NCI-H128 (cell line): ENCODE measurements at regions not wholly inside any gene's neighbourhood (a gene's known extent, or its start where the extent isn't known, plus 50 kb on each side); places are given as distances from the start of the nearest gene placed in this dataset.

ENCODE experiments used
- DNase-seq: peaks from one replicate; lab custom pipeline; 2025; ENCODE audit not compliant: unreplicated experiment; lab: John Stamatoyannopoulos, UW

GRCh38 chr15:62528505-62528904, 363.4 kb upstream of the C2CD4B start:
- no peak for DNase-seq

- DNase-seq = no peak
Observed at GRCh38 chr15:62532367-62532766, 367.3 kb upstream of the C2CD4B start.

DNA sequence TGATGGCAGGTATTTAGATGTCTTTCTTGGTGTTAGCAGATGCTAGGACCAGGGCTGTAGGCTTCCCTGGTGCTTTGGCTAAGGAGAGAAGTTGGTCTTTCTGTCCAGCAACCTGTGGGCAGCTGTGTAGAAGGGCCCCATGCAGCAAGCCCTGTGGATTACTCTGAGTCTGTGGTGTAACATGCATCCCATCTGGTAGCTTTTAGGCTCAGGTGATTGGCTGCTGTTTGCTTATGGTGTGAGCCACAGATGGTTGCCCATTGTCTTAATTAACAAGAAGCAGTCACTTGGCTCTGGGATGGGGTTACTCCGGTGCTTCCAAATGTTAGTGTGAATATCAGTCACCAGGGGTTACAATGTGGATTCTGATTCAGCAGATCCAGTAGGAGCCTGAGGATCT, 368.6 kb upstream of the C2CD4B start:
- DNase-seq = no peak

GRCh38 chr15:62534996-62535395, 369.9 kb upstream of the C2CD4B start:
- DNase-seq = no peak

DNA sequence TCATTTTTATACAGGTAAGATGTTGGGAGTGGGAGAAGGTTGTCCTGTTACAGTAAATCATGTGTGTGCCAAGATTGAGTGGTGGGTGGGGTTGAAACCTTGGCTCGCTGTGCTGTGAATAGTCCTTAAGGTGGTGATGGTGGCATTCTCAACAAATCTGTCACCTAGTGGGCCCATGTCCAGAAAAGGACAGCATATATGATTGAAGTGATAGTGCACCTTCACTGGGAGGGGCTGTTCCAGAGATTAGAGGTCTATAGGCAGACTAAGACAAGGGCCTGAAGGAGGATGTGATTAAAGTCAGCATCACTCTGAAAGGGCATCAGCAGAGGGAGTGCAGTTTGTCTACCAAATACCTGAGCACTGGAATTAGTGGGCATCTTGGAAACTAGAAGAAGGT, 374.2 kb upstream of the C2CD4B start:
- DNase-seq = no peak

- no peak for DNase-seq
Observed at GRCh38 chr15:62541250-62541649, 376.2 kb upstream of the C2CD4B start.

DNA sequence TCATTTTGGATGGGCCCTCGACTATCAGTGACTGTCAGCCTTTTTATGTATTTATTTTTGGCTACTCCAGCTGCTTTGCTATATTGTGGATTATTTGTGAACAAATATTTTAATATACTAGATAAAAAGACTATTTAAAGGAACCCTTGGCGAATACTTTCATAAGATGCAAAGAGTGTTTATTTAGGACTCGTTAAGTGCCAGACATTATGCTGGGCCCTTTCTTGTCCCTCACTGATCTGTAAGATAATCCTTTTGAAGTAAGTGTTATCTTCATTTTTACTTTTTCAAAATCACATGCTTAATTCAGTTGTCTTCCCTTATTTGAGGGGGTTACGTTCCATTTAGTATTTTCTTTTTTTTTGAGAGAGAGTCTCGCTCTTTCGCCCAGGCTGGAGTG, 376.8 kb upstream of the C2CD4B start:
- no peak for DNase-seq

DNA sequence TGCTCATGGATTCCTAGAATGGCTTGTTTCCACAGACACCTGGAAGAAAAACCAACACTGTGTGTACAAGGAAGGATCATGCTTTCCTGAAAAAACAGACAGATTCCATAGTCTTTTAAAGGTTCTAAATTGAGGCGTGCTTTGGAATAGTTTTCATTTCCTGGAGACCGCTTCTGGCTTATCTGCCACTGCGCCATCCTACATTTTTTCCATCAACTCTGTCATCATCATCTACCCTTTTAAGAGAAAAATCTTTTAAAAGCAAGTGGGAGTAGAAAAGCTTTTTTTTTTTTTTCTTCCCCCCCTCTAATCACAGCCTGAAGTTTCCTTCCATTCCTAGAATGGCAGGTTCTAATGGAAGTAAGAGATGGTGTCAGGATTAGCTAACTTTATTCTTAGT, 379.4 kb upstream of the C2CD4B start:
- no peak for DNase-seq

DNA sequence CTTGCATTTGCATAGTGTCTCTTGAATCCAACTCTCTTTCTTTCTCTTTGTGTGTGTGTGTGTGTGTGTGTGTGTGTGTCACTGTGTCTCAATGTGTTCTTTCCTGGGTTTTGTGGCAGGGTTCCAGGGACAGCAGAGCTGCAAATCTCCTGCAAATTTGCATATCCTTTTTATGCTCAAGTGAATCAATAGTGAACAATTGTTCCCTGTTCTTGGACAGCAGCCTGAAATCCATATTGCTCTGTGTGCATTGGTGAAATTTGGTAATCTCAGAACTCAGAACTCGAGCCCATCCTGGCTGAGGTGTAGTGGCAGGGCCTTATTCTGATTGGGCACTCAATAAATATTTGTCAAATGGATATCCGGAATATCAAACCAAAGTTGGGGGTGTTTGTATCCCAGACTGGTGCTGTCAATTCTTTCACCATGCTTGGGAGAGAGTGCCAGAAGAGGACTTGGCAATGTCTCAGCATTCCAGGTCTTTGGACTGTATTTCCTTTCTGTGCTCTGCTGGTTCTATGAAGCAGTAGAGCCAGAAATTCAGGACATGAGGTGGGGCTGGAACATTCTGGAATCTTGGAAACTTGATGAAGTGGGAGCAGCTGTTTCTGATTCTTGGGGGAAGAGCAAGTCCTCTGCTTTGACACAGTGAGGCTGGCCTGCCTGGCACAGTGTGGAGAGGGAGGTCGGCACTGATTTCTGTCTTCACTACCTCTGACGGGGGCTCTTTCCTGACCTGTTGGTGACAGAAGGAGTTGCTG, 380.6 kb upstream of the C2CD4B start:
- DNase-seq = no peak

DNA sequence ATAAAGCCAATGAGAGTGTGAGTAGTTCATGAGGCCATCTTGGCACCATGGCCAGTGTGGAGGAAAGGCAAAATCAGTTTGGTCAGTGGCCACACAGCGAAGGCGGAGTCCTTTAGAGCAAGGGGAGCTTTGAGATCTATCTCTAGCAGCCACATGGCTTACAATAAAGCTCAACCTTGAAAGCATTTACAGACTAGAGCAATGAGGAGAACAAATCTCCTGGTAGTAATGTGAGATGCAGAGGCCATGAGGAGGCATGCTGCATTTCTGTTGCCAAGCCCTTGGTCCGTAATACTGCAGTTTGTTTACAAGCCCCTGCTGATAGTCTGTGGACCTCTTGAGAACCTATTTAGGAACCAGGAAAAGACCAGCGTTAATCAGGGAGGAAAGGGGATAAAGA, 381.5 kb upstream of the C2CD4B start:
- no peak for DNase-seq

DNA sequence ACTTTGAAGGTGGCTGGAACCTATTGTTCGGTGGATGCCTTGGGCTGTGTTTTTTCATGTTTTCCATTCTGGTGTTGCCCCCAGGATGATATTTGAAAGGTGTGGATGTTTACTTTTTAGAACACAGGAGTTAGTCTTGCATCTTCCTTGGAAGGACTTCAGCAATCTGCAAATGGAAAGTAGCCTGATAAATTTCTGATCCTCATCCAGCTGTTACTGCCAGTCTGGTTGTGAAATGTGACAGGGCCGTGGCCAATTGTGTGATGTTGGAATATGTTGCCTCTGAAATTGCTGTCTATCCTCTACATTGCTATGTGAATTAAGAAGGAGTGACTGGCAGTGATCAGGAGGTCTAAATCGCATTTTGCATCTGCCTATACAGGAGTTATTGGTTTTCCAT, 382.5 kb upstream of the C2CD4B start:
- no peak for DNase-seq

- DNase-seq = no peak
Observed at GRCh38 chr15:62549345-62549970, 384.4 kb upstream of the C2CD4B start.

DNA sequence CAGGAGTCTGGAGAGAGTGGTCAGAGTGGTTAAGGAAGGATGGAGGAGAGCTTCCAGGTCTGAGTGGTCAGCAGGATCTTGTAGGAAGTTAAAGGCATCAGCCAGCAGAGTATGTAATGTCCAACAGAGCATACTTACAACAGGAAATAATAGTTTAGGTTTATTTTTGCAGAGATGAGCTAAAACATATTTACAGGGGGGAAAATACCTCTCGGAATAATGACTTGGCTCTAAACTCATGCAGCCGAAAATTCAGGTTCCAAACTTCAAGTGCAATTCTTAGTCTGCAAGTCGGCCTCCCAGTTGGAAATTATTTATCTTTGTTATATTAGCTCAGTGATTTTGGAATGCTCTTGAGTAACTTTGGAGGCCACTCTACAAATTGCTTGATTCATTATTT, 385.0 kb upstream of the C2CD4B start:
- no peak for DNase-seq

GRCh38 chr15:62552444-62552843, 387.4 kb upstream of the C2CD4B start:
- no peak for DNase-seq

- DNase-seq = no peak
Observed at GRCh38 chr15:62553911-62554563, 389.0 kb upstream of the C2CD4B start.

GRCh38 chr15:62558640-62559380, 393.7 kb upstream of the C2CD4B start:
- no peak for DNase-seq

DNA sequence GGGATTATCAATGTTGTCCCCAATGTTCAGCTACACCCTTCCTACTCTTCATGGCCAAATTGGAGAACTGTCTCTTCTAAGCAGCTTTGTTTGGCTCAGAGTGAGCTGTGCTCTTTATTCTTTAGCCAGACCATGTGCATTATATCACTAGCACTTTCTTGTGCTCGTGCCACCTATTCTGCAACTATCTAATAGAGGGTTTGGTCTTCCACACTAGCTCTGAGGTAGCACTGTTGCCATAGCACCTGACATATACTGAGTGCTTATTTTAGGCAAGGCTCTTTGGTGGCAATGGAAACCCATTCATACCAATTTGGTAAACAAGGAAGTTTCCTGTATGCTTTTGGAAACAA, 394.3 kb upstream of the C2CD4B start:
- DNase-seq = no peak

GRCh38 chr15:62561059-62561519, 396.0 kb upstream of the C2CD4B start:
- DNase-seq = no peak

GRCh38 chr15:62561571-62561970, 396.5 kb upstream of the C2CD4B start:
- no peak for DNase-seq

DNA sequence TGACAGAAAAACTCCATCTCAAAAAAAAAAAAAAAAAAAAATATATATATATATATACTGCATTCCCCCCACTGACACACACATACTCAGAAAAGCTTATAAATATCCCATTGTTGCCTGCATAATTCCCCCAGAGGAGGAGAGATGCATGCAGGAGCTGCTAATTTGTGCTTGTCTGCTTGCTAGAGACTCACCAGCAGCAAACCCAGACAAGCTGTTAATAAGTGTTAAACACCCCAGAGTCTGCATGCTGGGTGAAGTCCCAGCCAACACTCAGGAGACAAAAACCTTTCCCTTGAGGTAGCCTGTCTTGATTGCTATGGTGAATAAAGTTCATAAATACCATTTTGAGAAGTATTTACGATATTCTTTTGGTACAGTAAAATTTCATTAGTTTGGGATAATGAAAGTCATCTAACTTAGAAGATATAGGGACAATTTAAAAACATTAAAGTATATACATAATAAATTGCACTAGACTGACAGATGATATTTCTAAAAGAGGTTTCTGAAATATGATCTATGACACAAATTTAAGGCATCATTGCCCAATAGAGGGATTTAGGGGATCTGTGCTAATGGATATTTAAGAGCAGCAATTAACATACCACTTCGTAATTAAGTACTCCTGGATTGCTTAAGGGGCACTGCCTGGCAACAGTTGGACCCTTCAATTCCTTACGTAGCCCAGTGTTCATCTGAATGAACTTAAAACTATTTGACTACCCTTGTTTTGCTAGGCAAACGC, 400.0 kb upstream of the C2CD4B start:
- DNase-seq = no peak

GRCh38 chr15:62565634-62566026, 400.5 kb upstream of the C2CD4B start:
- no peak for DNase-seq
